ENCODE measurements at regions not wholly inside any gene's neighbourhood (a gene's known extent, or its start where the extent isn't known, plus 50 kb on each side); places are given as distances from the start of the nearest gene placed in this dataset.

DNA sequence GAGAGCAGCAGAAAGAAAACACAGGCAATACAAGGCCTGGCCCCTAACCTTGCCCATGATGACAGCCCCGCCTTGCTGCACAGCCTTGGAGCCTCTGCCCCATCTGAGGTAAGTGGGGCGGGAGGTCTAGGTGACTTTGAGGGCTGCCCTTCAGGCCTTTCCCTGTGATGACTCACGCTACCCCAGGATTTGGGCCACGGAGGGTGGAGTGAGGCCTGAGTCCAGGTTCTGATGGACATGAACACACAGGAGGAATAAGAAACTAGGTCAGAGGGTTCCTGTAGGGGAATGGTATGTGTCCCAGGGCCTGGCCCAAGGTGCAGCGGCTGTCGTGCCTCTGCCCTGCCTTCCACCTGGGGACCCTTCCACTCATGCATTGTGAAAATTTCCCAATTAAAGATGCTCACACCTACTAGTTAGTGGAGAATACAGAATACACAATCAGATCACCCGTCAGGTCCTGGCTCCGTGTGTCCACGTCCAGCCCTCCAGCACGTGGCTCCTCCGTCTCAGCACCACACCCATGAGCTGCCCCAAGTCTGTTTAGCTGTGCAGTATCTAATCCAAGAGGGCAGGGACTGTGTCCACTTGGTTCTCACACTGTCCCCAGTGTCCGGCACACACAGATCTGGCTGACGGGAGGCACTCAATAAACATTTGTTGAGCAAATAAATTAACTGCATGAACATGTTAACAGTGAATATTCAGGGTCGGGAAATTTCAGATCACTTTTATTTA is 111.0 kb downstream of the CHST1 start:
- no peak for DNase-seq (ENCODE audit: low read depth)

- no peak for DNase-seq (ENCODE audit: low read depth)
These were observed 112.0 kb downstream of the CHST1 start for GRCh38 chr11:45553383-45553936.

DNA sequence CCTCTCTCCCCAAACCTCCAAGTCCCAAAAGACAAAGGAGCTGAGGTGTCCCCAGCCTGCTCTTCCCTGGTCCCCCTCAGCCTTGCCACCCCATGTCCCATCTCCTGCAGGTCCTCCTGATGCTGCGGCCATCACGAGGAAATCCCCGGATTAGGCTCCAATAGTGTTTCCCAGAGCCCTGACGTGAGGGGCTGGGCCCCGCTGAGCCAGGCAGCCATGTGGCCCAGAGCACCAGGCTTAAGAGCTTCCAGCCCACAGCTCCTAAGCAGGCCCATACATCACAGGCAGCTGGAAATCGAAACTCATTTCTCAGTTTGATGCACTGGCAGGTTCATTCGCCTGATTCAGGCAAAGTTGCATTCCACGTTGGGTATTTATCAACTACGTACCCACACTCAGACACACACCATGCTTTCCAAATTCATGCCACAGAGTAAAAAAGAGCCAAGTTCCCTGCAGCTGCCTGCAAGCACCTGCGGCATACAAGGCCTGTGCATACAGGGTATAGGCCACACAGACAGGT is 114.2 kb downstream of the CHST1 start:
- DNase-seq (ENCODE audit: low read depth), result no peak

GRCh38 chr11:45549257-45549656 is 116.2 kb downstream of the CHST1 start:
- no peak for DNase-seq (ENCODE audit: low read depth)

- no peak for DNase-seq (ENCODE audit: low read depth)
These were observed 119.1 kb downstream of the CHST1 start for GRCh38 chr11:45546366-45546765.

DNA sequence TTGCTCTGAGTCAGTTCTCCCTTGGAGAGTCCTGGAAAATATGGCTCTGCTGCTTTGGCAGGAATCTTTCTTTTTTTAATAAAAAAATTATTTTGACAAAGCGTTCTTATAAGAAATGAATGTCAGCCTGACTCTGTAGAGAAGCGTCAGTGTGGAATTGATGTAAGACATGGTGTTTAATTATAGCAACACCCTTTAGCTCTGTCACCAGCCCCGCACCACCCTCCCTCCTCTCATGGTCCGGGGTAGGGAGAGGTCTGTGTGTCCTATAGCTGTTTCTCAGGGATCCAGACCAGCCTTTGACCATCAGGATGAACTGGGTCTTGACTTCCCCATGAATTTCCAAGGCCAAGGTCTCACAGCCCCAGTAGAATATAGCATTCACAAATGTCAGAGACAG is 120.6 kb downstream of the CHST1 start:
- DNase-seq (ENCODE audit: low read depth), result no peak

GRCh38 chr11:45543808-45544422 is 121.5 kb downstream of the CHST1 start:
- DNase-seq (ENCODE audit: low read depth), result no peak

DNA sequence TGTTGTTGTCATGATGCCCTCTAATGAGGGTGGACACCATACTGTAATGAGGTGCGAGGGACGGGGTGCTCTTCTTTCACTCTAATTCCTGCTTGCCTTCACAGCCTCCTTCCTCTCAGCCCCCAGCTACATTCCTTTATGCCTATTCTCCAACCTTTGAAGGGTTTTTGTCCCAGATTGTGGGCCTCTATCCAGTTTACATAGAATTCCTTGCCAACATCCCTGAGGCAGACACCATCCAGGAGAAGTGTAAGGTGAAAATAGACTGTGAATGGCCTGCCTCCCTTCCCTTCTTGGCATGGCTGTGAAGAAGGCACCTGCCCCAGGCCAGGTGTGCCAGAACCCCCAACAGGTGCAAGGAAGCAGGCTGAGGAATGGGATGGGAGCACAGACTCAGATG is 122.3 kb downstream of the CHST1 start:
- DNase-seq (ENCODE audit: low read depth), result no peak

DNA sequence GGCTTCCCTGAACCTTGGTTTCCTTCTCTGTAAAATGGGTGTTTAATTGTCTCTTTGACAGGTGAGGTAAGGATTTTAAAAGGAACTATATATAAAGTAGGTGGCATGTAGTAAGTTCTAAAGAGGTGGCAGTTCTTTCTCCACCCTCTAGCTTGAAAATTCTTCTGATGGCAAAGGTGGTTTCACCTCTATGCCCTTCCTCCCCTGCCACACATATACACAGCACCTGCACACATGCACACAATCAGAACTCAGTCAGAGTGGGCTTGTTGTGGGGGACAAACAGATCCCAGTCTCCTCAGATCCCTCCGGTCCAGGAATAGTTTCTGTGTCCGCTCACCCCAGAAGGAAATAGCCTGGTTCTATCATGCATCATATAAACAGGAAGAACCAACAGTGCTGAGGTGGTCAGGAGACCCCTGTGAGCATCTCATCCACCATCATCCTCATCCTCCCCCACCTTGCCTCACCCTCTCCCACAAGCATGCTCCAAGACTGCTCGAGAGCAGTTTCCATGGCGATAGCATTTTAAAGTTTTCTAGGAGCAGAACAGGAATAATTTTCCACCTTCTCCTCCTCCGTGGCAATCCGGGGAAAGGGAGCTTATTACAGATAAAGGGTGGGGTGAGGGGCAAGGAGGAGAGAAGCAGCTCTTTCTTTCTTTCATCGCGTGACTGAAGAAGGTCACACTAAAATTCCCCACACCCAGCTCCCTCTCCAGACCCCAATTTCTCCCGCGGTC is 123.6 kb downstream of the CHST1 start:
- DNase-seq (ENCODE audit: low read depth), result no peak

DNA sequence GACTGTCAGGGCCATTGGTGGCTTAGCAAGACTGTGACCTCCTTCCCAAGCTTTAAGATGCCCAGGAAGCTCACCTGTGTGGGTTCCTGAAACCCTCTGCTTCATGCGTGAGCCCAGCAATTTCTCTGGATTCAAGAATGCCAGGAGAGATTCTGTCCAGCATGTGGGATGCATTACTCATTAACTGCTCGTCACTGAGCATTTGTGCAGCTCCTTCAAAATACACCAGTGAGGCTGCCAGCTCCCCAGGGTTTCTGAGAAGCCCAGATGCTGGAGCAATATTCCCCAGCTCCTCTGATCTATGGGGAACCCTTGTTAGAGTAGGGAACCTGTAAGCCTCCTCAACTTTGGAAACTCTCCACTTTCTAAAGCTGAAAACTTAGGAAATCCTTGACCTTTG is 126.5 kb downstream of the CHST1 start:
- DNase-seq (ENCODE audit: low read depth), result no peak

GRCh38 chr11:45538363-45538762 is 127.1 kb downstream of the CHST1 start:
- DNase-seq (ENCODE audit: low read depth), result no peak

DNA sequence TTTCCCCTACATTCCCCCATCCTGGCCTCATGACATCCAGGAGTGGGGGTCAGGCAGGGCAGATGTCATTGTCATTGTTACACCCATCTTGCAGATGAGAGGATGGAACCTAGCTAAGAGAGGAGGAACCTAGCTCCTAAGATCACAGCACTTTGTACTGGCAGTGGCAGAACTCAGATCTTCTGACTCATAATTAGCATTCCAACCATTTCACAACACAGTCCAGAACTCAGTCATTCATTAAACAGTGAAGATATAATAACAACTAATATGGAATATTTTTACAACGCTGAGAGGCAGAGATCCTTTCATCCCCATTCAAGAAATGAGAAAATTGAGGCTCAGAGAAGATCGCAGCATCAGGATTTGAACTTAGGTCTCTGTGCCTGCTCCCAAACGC is 127.8 kb downstream of the CHST1 start:
- DNase-seq (ENCODE audit: low read depth), result no peak

GRCh38 chr11:45535033-45535432 is 130.4 kb downstream of the CHST1 start:
- DNase-seq (ENCODE audit: low read depth), result no peak

DNA sequence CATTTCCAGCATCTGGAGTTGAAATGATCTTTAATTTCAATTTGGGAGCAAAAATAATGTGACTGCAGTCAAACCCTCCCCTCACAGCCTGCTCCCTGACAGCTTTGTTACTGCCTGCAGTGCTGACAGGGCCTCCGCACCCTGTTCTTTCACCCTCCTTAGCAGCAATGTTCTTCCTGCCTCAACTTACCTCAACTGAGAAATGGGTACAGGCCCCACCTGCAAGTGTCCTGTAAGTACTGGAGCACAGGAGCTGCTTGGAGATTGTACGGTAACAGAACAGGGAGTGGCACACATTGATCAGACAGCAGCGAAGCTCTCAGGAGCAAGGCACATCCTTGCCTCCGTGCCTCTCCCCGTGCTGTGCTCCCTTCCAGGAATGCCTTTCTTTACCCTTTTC is 131.3 kb downstream of the CHST1 start:
- DNase-seq (ENCODE audit: low read depth), result no peak

DNA sequence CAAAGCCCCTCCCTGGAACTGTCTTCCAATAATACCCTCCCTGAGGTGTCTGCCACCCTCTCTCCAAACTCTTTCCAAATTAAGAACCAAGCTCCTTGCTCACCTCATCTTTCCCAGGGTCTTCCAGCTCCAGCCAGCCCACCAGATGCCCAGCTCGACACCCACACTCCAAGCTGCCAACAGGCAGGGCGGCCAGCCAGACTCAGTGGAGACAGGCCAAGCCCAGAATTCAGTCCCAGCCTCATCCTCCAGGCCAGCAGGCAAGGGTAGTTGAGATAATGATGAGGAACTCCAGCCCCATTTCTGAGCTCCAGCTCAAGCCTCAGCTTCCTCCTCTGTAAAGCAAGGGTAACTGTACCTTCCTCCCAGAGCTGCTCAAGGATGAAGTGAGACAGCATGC is 132.9 kb downstream of the CHST1 start:
- no peak for DNase-seq (ENCODE audit: low read depth)

DNA sequence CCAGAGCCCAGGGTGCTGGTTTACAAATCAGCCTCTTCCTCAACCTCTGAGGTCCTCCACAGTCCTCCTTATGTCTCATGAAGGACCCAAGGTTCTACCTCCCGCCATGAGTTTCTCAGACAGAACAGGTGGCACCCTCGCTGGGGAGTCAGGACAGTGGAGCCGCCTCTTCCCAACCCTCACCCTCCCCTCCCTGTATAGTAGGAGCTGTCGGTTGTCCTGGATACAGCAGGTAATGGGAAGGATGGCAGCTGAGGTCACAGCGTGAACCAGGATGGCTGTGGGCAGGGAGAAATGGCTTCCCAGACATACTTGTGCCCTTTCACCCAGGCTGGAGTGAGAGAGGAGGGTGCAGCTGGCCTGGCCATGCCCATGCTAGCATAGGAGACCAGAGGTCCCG is 134.6 kb downstream of the CHST1 start:
- DNase-seq (ENCODE audit: low read depth), result no peak

DNA sequence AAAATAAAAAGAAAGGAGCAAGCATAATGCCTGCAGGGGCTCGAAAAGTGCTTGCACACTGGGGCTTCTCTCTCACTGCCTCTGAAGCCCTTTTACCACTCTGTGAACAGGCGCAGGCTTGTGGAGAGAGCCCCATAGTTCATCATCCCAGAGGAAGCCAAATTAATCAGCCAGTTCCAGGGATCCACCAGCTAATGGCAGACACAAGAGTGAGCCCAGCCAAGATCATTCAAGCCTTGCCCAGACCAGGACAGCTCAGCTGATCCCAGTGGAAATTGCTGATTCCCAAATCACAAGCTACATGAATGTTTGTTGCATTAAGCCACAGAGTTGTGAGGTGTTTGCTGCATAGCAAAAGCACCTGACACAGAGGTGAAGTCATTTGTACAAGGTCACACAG is 135.3 kb downstream of the CHST1 start:
- no peak for DNase-seq (ENCODE audit: low read depth)

- DNase-seq (ENCODE audit: low read depth), result no peak
These were observed 137.0 kb downstream of the CHST1 start for GRCh38 chr11:45528435-45528834.

GRCh38 chr11:45527898-45528297 is 137.5 kb downstream of the CHST1 start:
- no peak for DNase-seq (ENCODE audit: low read depth)

- no peak for DNase-seq (ENCODE audit: low read depth)
These were observed 140.0 kb downstream of the CHST1 start for GRCh38 chr11:45525393-45525792.

GRCh38 chr11:45523760-45524159 is 141.7 kb downstream of the CHST1 start:
- DNase-seq (ENCODE audit: low read depth), result no peak

- no peak for DNase-seq (ENCODE audit: low read depth)
These were observed 146.4 kb downstream of the CHST1 start for GRCh38 chr11:45518833-45519535.

Measured in HS-5 (cell line).